ENCODE measurements at regions not wholly inside any gene's neighbourhood (a gene's known extent, or its start where the extent isn't known, plus 50 kb on each side); places are given as distances from the start of the nearest gene placed in this dataset.

DNA sequence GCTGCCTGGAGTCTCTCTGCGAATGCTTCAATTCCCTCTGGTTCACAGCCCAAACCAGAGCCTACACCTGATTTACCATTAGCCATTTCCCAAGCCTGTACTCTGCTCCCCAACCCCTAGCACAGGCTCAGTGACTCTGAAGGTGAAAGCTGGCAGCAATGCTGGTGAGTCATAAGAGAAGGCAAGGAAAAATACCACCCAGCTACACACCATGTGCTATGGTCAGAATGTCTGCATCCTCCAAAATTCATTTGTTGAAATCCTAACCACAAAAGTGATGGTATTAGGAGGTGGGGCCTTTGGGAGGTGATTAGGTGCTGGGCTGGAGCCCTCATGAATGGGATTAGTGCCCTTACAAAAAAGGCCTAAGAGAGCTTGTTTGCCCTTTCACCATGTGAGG lies 117.1 kb upstream of the TJP1 start:
- no peaks in the 10 kb centered on the region for H4K20me1 ChIP-seq (ENCODE audit: insufficient read depth)
- H3K9ac ChIP-seq = no peak overlapping the region
- TF ChIP-seq EZH2 (IDR thresholded peaks at IDR 0.05; ENCODE audit: insufficient read depth, poor library complexity, severe bottlenecking) (no peak), EZH2phosphoT487 (IDR thresholded peaks at IDR 0.05; ENCODE audit: insufficient read depth, low read depth) (no peak)
- peaks cover 28% of the 10 kb centered on the region for H3K4me1 ChIP-seq (ENCODE audit: insufficient read depth)
- H3K27ac ChIP-seq = no peak overlapping the region
- H2AFZ ChIP-seq = no peak overlapping the region
- H3K9me2 ChIP-seq (ENCODE audit: insufficient read depth) = no peaks in the 10 kb centered on the region
- H3F3A ChIP-seq (ENCODE audit: insufficient read depth) = peaks cover 11% of the 10 kb centered on the region
- H3K4me2 ChIP-seq (ENCODE audit: unreplicated experiment) = no peak overlapping the region
- H3K27me3 ChIP-seq (replicated peaks; ENCODE audit: insufficient read depth) = no peaks in the 10 kb centered on the region
- H3K9me3 ChIP-seq (ENCODE audit: low read depth) = no peaks in the 10 kb centered on the region
- 75 to 82% methylated on average over 1 of the region's 1 CpG for WGBS, 2 experiments (ENCODE audit: low coverage in 1 of 2, low lambda C conversion rate in 2 of 2, missing lambda C conversion rate in 2 of 2)
- H3K4me3 ChIP-seq = no peak overlapping the region
- H3K79me2 ChIP-seq (ENCODE audit: insufficient read depth) = no peaks in the 10 kb centered on the region
- in situ Hi-C loops (cut with MboI) = no loop called here
- H3K36me3 ChIP-seq (ENCODE audit: low read depth) = no peaks in the 10 kb centered on the region
- DNase-seq = peak; percentile 47

DNA sequence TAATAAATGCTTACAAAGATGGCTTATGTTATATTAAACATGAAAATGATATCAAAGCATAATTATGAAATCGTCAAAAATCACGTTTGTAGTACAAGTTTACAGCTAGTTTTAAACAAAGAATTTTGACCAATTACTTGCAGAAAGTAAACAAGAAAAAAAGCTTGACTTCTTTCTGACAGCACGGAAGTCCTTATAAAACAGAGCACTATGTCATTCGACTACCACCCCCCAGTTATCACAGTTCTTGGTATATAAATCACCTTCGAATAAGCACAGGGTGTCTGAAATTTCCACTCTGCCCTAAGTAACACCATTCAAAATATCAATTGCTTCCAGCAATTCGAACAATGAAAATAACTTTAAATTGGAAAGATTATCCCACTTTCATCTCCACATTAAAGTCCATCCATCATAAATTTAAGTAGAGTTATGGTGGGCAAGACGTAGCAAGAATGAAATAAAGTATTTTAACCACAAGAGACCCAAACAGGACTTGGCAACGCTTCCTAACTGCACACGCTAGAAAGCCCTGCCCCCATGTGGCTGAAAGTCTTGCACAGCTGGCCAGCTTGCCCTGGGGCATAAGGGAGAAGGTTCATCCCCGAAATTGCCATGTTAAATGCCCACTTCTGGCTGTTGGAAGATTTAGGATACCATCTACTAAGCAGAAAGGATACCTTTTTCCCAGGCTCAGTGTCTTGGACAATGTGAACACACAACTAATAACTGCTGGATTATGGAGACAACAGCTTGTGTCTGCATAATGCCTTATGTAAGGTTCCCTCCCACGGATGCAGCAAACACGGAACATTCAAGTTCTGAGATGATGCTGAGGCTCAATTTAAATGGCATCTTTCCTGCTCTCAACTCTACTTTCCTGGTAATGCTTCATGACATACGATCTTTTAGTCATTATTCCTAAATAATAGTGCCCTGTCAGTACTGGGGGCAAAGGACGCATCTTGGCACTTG lies 116.4 kb upstream of the TJP1 start:
- no peak for TF ChIP-seq EZH2 (IDR thresholded peaks at IDR 0.05; ENCODE audit: insufficient read depth, poor library complexity, severe bottlenecking)
- TF ChIP-seq EZH2phosphoT487 (IDR thresholded peaks at IDR 0.05; ENCODE audit: insufficient read depth, low read depth) = no peak
- in situ Hi-C loops (cut with MboI) = no loop called here
- no peak overlapping the region for H3K4me2 ChIP-seq (ENCODE audit: unreplicated experiment)
- H4K20me1 ChIP-seq (ENCODE audit: insufficient read depth) = no peaks in the 10 kb centered on the region
- no peaks in the 10 kb centered on the region for H3K9me2 ChIP-seq (ENCODE audit: insufficient read depth)
- H3K79me2 ChIP-seq (ENCODE audit: insufficient read depth) = no peaks in the 10 kb centered on the region
- WGBS, 2 experiments (ENCODE audit: low coverage in 1 of 2, low lambda C conversion rate in 2 of 2, missing lambda C conversion rate in 2 of 2) = 67 to 69% methylated on average over 14 of the region's 14 CpGs
- no peak overlapping the region for H3K4me3 ChIP-seq
- H3K27ac ChIP-seq = no peak overlapping the region
- H3K9ac ChIP-seq = no peak overlapping the region
- DNase-seq = no peak
- H3K9me3 ChIP-seq (ENCODE audit: low read depth) = no peaks in the 10 kb centered on the region
- peaks cover 35% of the 10 kb centered on the region for H3K4me1 ChIP-seq (ENCODE audit: insufficient read depth)
- H3K27me3 ChIP-seq (replicated peaks; ENCODE audit: insufficient read depth) = no peaks in the 10 kb centered on the region
- H3F3A ChIP-seq (ENCODE audit: insufficient read depth) = peaks cover 14% of the 10 kb centered on the region
- H2AFZ ChIP-seq = no peak overlapping the region
- no peaks in the 10 kb centered on the region for H3K36me3 ChIP-seq (ENCODE audit: low read depth)

DNA sequence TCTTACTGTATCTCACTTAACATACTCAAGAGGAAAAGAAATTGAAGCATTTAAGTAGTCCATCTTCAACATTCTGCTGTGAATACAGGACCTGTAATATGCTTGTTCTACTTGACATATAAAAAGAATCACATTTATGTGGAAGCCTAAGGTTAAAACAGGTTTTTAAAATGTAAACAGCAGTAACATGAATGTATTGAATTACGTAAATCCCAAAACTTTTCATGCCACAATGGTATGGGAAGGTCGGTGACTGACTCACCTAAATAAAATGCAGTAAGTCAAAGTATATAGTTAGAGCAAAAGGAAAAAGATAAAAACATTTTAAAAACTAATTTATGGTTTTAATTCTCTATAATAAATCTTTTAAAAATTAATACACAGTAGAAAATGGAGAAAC lies 115.7 kb upstream of the TJP1 start:
- in situ Hi-C loops (cut with MboI) = no loop called here
- Histone ChIP-seq H2AFZ (no peak overlapping the region), H3K36me3 (ENCODE audit: low read depth) (no peaks in the 10 kb centered on the region), H3K4me3 (no peak overlapping the region), H3K4me1 (ENCODE audit: insufficient read depth) (peaks cover 42% of the 10 kb centered on the region), H4K20me1 (ENCODE audit: insufficient read depth) (no peaks in the 10 kb centered on the region), H3F3A (ENCODE audit: insufficient read depth) (peaks cover 14% of the 10 kb centered on the region), H3K79me2 (ENCODE audit: insufficient read depth) (no peaks in the 10 kb centered on the region), H3K9me3 (ENCODE audit: low read depth) (no peaks in the 10 kb centered on the region), H3K4me2 (ENCODE audit: unreplicated experiment) (no peak overlapping the region), H3K27me3 (replicated peaks; ENCODE audit: insufficient read depth) (no peaks in the 10 kb centered on the region), H3K9ac (no peak overlapping the region), H3K27ac (no peak overlapping the region), H3K9me2 (ENCODE audit: insufficient read depth) (no peaks in the 10 kb centered on the region)
- no peak for TF ChIP-seq EZH2phosphoT487 (IDR thresholded peaks at IDR 0.05; ENCODE audit: insufficient read depth, low read depth)
- TF ChIP-seq EZH2 (IDR thresholded peaks at IDR 0.05; ENCODE audit: insufficient read depth, poor library complexity, severe bottlenecking) = no peak
- peak; percentile 36 for DNase-seq
- WGBS, 2 experiments (ENCODE audit: low coverage in 1 of 2, low lambda C conversion rate in 2 of 2, missing lambda C conversion rate in 2 of 2) = 32% methylated on average over 2 of the region's 2 CpGs

DNA sequence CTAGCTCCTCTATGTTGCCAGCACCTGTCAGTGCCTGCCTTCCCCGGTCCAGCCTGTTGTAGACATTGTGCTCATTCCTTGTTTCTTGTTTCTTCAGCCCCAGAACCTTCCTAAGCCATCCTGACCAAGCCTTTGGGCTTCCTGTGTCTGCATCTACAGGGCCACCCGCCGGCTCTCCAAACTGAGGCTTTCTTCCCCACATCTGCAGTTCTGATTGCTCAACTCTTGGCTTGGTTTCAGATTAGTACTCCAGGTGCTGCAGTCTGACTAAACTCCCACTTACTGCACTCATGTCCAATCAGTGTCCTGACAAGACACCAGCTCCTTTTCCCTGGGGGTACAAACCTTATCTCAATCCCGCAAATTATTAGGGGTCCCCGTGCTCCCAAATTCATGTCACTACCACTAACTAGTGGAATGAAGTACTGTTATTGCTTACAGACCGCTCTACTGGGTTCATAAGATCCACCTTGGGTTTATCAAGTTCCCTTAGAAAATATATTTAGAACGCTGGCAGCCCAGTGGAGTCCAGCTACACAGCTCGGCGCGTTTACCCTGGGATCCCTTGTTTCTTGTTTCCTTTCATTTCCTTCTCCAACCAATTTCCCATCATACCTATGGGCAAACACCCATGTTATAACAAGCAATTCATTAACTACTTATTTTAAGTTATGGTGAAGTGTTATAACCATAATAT lies 114.2 kb upstream of the TJP1 start:
- DNase-seq = no peak

More for the DNA sequence above, 114.2 kb upstream of the TJP1 start:
- H3K36me3 ChIP-seq (ENCODE audit: low read depth) = no peaks in the 10 kb centered on the region
- WGBS, 2 experiments (ENCODE audit: low coverage in 1 of 2, low lambda C conversion rate in 2 of 2, missing lambda C conversion rate in 2 of 2) = 96 to 97% methylated on average over 10 of the region's 10 CpGs
- H3K4me3 ChIP-seq = no peak overlapping the region
- in situ Hi-C loops (cut with MboI) = no loop called here
- no peaks in the 10 kb centered on the region for H3K27me3 ChIP-seq (replicated peaks; ENCODE audit: insufficient read depth)
- H3K9me2 ChIP-seq (ENCODE audit: insufficient read depth) = no peaks in the 10 kb centered on the region
- H3K27ac ChIP-seq = no peak overlapping the region
- peaks cover 14% of the 10 kb centered on the region for H3F3A ChIP-seq (ENCODE audit: insufficient read depth)
- no peaks in the 10 kb centered on the region for H3K9me3 ChIP-seq (ENCODE audit: low read depth)
- no peak for TF ChIP-seq EZH2phosphoT487 (IDR thresholded peaks at IDR 0.05; ENCODE audit: insufficient read depth, low read depth)
- no peak for TF ChIP-seq EZH2 (IDR thresholded peaks at IDR 0.05; ENCODE audit: insufficient read depth, poor library complexity, severe bottlenecking)
- H3K9ac ChIP-seq = no peak overlapping the region
- H3K4me2 ChIP-seq (ENCODE audit: unreplicated experiment) = no peak overlapping the region
- H3K4me1 ChIP-seq (ENCODE audit: insufficient read depth) = peaks cover 43% of the 10 kb centered on the region
- H3K79me2 ChIP-seq (ENCODE audit: insufficient read depth) = no peaks in the 10 kb centered on the region
- no peaks in the 10 kb centered on the region for H4K20me1 ChIP-seq (ENCODE audit: insufficient read depth)
- H2AFZ ChIP-seq = no peak overlapping the region
